Caco-2 (cell line): ENCODE measurements at regions not wholly inside any gene's neighbourhood (a gene's known extent, or its start where the extent isn't known, plus 50 kb on each side); places are given as distances from the start of the nearest gene placed in this dataset.

Source experiments
- BruUV-seq: library from RNA; stranded (reverse); fragments of 400-500 nt; replicated peaks from 2 replicates; lab custom pipeline; 2021; lab: Mats Ljungman, UMichigan
- CTCF ChIA-PET: fragments of 300-600 bp; sonication (Branson Sonifier 250); formaldehyde crosslinking; loops from one replicate; lab custom pipeline; 2022; ENCODE audit warnings: antibody characterized with exemption; lab: Charles Lee
- POLR2A ChIA-PET: fragments of 300-600 bp; sonication (Branson Sonifier 250); formaldehyde crosslinking; loops from one replicate; lab custom pipeline; 2022; ENCODE audit warnings: antibody characterized with exemption; lab: Charles Lee
- DNase-seq, 2 experiments: peaks; one replicate each; pipeline versions ENCODE4 v3.0.0 to v3.0.0-alpha.2; 2020 to 2022
- H3K27me3 ChIP-seq: replicated peaks from 2 replicates; pipeline ENCODE4 v1.6.0; 2011; ENCODE audit warnings: low read length; ENCODE audit not compliant: control insufficient read depth, insufficient read depth
- H3K36me3 ChIP-seq: 2 replicates; pipeline ENCODE4 v1.5.1; 2011; ENCODE audit warnings: low read length; ENCODE audit not compliant: control insufficient read depth, insufficient read depth
- H3K4me1 ChIP-seq: fragments of 250-450 bp; sonication (Bioruptor Pico); 2 replicates; pipeline ENCODE4 v1.5.1; 2020; ENCODE audit warnings: mild to moderate bottlenecking
- H3K4me3 ChIP-seq: 2 replicates; pipeline ENCODE4 v1.5.1; 2011; ENCODE audit warnings: low read depth, mild to moderate bottlenecking, control low read depth, low read length
- H3K9me3 ChIP-seq: fragments of 250-450 bp; sonication (Bioruptor Pico); 2 replicates; pipeline ENCODE4 v1.5.1; 2020; ENCODE audit warnings: mild to moderate bottlenecking, moderate library complexity
- H3K27ac Mint-ChIP-seq: one replicate; pipeline ENCODE4 v1.8.0; 2022; ENCODE audit warnings: mixed read lengths; ENCODE audit not compliant: unreplicated experiment
- H3K27me3 Mint-ChIP-seq: one replicate; pipeline ENCODE4 v1.8.0; 2022; ENCODE audit warnings: mixed read lengths; ENCODE audit not compliant: insufficient read depth, unreplicated experiment
- H3K36me3 Mint-ChIP-seq: one replicate; pipeline ENCODE4 v1.8.0; 2022; ENCODE audit warnings: mild to moderate bottlenecking, mixed read lengths; ENCODE audit not compliant: insufficient read depth, unreplicated experiment
- H3K4me1 Mint-ChIP-seq: one replicate; pipeline ENCODE4 v1.8.0; 2022; ENCODE audit warnings: low read depth, mixed read lengths; ENCODE audit not compliant: unreplicated experiment
- H3K4me3 Mint-ChIP-seq: one replicate; pipeline ENCODE4 v1.8.0; 2022; ENCODE audit warnings: mild to moderate bottlenecking, moderate library complexity, mixed read lengths; ENCODE audit not compliant: unreplicated experiment
- H3K9me3 Mint-ChIP-seq: one replicate; pipeline ENCODE4 v1.8.0; 2022; ENCODE audit warnings: mixed read lengths; ENCODE audit not compliant: unreplicated experiment
- CTCF ChIP-seq, 2 experiments: fragments of 200-600 bp in 1 of 2; IDR thresholded peaks; 1 replicate in 1 of 2; 2 replicates in 1 of 2; pipeline versions ENCODE4 v1.5.1 to v1.8.0; 2011 to 2022; ENCODE audit warnings: antibody characterized with exemption in 1 of 2, control low read depth in 1 of 2, inconsistent platforms in 1 of 2, low read depth in 1 of 2, low read length in 1 of 2, mild to moderate bottlenecking in 1 of 2, moderate library complexity in 1 of 2; ENCODE audit not compliant: insufficient read depth in 1 of 2, severe bottlenecking in 1 of 2, unreplicated experiment in 1 of 2
- intact Hi-C: fragments of 100-400 bp; cut with micrococcal nuclease; formaldehyde crosslinking; loops from one replicate; pipeline ENCODE4 v1.10.0; 2022; ENCODE audit not compliant: unreplicated experiment

DNA sequence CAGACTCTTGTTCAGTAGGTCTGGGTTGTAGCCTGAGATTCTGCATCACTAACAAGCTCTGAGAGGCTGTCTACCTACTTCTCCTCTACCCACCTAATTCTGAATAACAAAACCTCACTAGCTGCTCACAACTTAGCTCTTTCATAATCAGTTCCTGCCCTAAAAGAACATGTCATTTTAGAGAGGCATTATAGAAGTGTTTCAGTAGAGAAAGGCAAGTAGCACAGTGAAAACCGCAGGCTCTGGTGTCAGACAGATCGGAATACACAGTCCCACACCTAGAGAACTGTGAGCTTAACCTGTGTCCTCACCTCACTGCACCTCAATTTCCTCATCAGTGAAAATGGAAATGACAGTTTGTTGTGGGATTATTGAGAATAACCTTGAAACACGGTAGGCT lies 1337.6 kb upstream of the TENM4 start:
- ChIA-PET CTCF (no interaction called here), POLR2A (no interaction called here)
- no peak for TF ChIP-seq CTCF (IDR thresholded peaks at IDR 0.05; ENCODE audit: insufficient read depth in 1 of 2, low read depth in 1 of 2, low read length in 1 of 2, severe bottlenecking in 1 of 2, unreplicated experiment in 1 of 2)
- intact Hi-C loops, result no loop called here
- H3K27me3 Mint-ChIP-seq, result peaks cover 5% of the 10 kb centered on the region
- BruUV-seq, result no TSS peak
- Histone ChIP-seq H3K4me1 (no peaks in the 10 kb centered on the region), H3K9me3 (no peaks in the 10 kb centered on the region), H3K27me3 (no peaks in the 10 kb centered on the region), H3K36me3 (no peaks in the 10 kb centered on the region), H3K4me3 (no peak overlapping the region)
- no peaks in the 10 kb centered on the region for H3K9me3 Mint-ChIP-seq
- no peak overlapping the region for H3K27ac Mint-ChIP-seq
- H3K36me3 Mint-ChIP-seq, result no peaks in the 10 kb centered on the region
- no peaks in the 10 kb centered on the region for H3K4me1 Mint-ChIP-seq
- no peak for DNase-seq
- no peak overlapping the region for H3K4me3 Mint-ChIP-seq

GRCh38 chr11:80773919-80774318 lies 1333.1 kb upstream of the TENM4 start:
- intact Hi-C loops, result no loop called here
- no peak overlapping the region for H3K27ac Mint-ChIP-seq
- BruUV-seq, result no TSS peak
- ChIA-PET POLR2A (no interaction called here), CTCF (no interaction called here)
- H3K9me3 Mint-ChIP-seq, result no peaks in the 10 kb centered on the region
- no peaks in the 10 kb centered on the region for H3K36me3 ChIP-seq
- no peaks in the 10 kb centered on the region for H3K4me1 ChIP-seq
- H3K36me3 Mint-ChIP-seq, result no peaks in the 10 kb centered on the region
- no peak overlapping the region for H3K4me3 Mint-ChIP-seq
- no peak for DNase-seq
- TF ChIP-seq CTCF (IDR thresholded peaks at IDR 0.05; ENCODE audit: insufficient read depth in 1 of 2, low read depth in 1 of 2, low read length in 1 of 2, severe bottlenecking in 1 of 2, unreplicated experiment in 1 of 2), result no peak
- no peaks in the 10 kb centered on the region for H3K9me3 ChIP-seq
- H3K4me1 Mint-ChIP-seq, result no peaks in the 10 kb centered on the region
- peaks cover 3% of the 10 kb centered on the region for H3K27me3 Mint-ChIP-seq
- no peak overlapping the region for H3K4me3 ChIP-seq
- no peaks in the 10 kb centered on the region for H3K27me3 ChIP-seq

- Histone ChIP-seq H3K9me3 (no peaks in the 10 kb centered on the region), H3K4me1 (no peaks in the 10 kb centered on the region), H3K36me3 (no peaks in the 10 kb centered on the region), H3K4me3 (no peak overlapping the region), H3K27me3 (no peaks in the 10 kb centered on the region)
- CTCF ChIA-PET, result no interaction called here
- intact Hi-C loops, result no loop called here
- BruUV-seq, result no TSS peak
- H3K36me3 Mint-ChIP-seq, result no peaks in the 10 kb centered on the region
- POLR2A ChIA-PET, result no interaction called here
- no peaks in the 10 kb centered on the region for H3K9me3 Mint-ChIP-seq
- TF ChIP-seq CTCF (IDR thresholded peaks at IDR 0.05; ENCODE audit: insufficient read depth in 1 of 2, low read depth in 1 of 2, low read length in 1 of 2, severe bottlenecking in 1 of 2, unreplicated experiment in 1 of 2), result no peak
- H3K27ac Mint-ChIP-seq, result no peak overlapping the region
- H3K4me1 Mint-ChIP-seq, result no peaks in the 10 kb centered on the region
- H3K27me3 Mint-ChIP-seq, result peaks cover 7% of the 10 kb centered on the region
- H3K4me3 Mint-ChIP-seq, result no peak overlapping the region
- no peak for DNase-seq
These were observed 1330.2 kb upstream of the TENM4 start for GRCh38 chr11:80771017-80771416.
